ENCODE measurements at regions not wholly inside any gene's neighbourhood (a gene's known extent, or its start where the extent isn't known, plus 50 kb on each side); places are given as distances from the start of the nearest gene placed in this dataset.

- Histone ChIP-seq H3K27ac (no peak overlapping the region), H3K27me3 (ENCODE audit: insufficient read depth, low read depth) (no peaks in the 10 kb centered on the region), H3K4me1 (ENCODE audit: low read depth, poor library complexity, severe bottlenecking) (no peaks in the 10 kb centered on the region), H2AFZ (ENCODE audit: low read depth) (no peak overlapping the region), H3K4me2 (no peak overlapping the region), H3K79me2 (ENCODE audit: insufficient read depth, low read depth) (no peaks in the 10 kb centered on the region), H3K9ac (no peak overlapping the region), H3K36me3 (ENCODE audit: insufficient read depth) (no peaks in the 10 kb centered on the region), H4K20me1 (ENCODE audit: insufficient read depth) (no peaks in the 10 kb centered on the region), H3K4me3 (IDR thresholded peaks at IDR 0.05; ENCODE audit: insufficient read depth, low read depth, low read length) (no peak overlapping the region)
- no peak for TF ChIP-seq CTCF (conservative IDR thresholded peaks at IDR 0.05; ENCODE audit: low read depth, low read length)
These were observed 88.1 kb downstream of the CCDC34 start for GRCh38 chr11:27274854-27275395.

- Histone ChIP-seq H3K36me3 (ENCODE audit: insufficient read depth) (no peaks in the 10 kb centered on the region), H3K27me3 (ENCODE audit: insufficient read depth, low read depth) (no peaks in the 10 kb centered on the region), H3K9ac (no peak overlapping the region), H3K4me2 (no peak overlapping the region), H2AFZ (ENCODE audit: low read depth) (no peak overlapping the region), H3K79me2 (ENCODE audit: insufficient read depth, low read depth) (no peaks in the 10 kb centered on the region), H3K4me3 (IDR thresholded peaks at IDR 0.05; ENCODE audit: insufficient read depth, low read depth, low read length) (no peak overlapping the region), H3K4me1 (ENCODE audit: low read depth, poor library complexity, severe bottlenecking) (no peaks in the 10 kb centered on the region), H4K20me1 (ENCODE audit: insufficient read depth) (no peaks in the 10 kb centered on the region), H3K27ac (no peak overlapping the region)
- no peak for TF ChIP-seq CTCF (conservative IDR thresholded peaks at IDR 0.05; ENCODE audit: low read depth, low read length)
These were observed 96.9 kb downstream of the CCDC34 start for GRCh38 chr11:27266125-27266524.

- no peaks in the 10 kb centered on the region for H4K20me1 ChIP-seq (ENCODE audit: insufficient read depth)
- H3K4me2 ChIP-seq = no peak overlapping the region
- no peak overlapping the region for H2AFZ ChIP-seq (ENCODE audit: low read depth)
These were observed 99.0 kb downstream of the CCDC34 start for GRCh38 chr11:27263986-27264385.

GRCh38 chr11:27263046-27263445 is 100.0 kb downstream of the CCDC34 start:
- Histone ChIP-seq H3K4me3 (IDR thresholded peaks at IDR 0.05; ENCODE audit: insufficient read depth, low read depth, low read length) (no peak overlapping the region), H3K9ac (no peak overlapping the region), H3K27me3 (ENCODE audit: insufficient read depth, low read depth) (no peaks in the 10 kb centered on the region), H3K4me2 (no peak overlapping the region), H2AFZ (ENCODE audit: low read depth) (no peak overlapping the region), H3K36me3 (ENCODE audit: insufficient read depth) (no peaks in the 10 kb centered on the region), H3K79me2 (ENCODE audit: insufficient read depth, low read depth) (no peaks in the 10 kb centered on the region), H3K27ac (no peak overlapping the region), H4K20me1 (ENCODE audit: insufficient read depth) (no peaks in the 10 kb centered on the region), H3K4me1 (ENCODE audit: low read depth, poor library complexity, severe bottlenecking) (no peaks in the 10 kb centered on the region)
- TF ChIP-seq CTCF (conservative IDR thresholded peaks at IDR 0.05; ENCODE audit: low read depth, low read length) = no peak

More at GRCh38 chr11:27263986-27264385, 99.0 kb downstream of the CCDC34 start:
- no peak for TF ChIP-seq CTCF (conservative IDR thresholded peaks at IDR 0.05; ENCODE audit: low read depth, low read length)
- no peak overlapping the region for H3K27ac ChIP-seq
- no peak overlapping the region for H3K9ac ChIP-seq
- no peaks in the 10 kb centered on the region for H3K79me2 ChIP-seq (ENCODE audit: insufficient read depth, low read depth)
- H3K27me3 ChIP-seq (ENCODE audit: insufficient read depth, low read depth) = no peaks in the 10 kb centered on the region
- no peaks in the 10 kb centered on the region for H3K36me3 ChIP-seq (ENCODE audit: insufficient read depth)
- no peaks in the 10 kb centered on the region for H3K4me1 ChIP-seq (ENCODE audit: low read depth, poor library complexity, severe bottlenecking)
- no peak overlapping the region for H3K4me3 ChIP-seq (IDR thresholded peaks at IDR 0.05; ENCODE audit: insufficient read depth, low read depth, low read length)

Measured in KMS-11 (cell line).